ENCODE measurements at regions not wholly inside any gene's neighbourhood (a gene's known extent, or its start where the extent isn't known, plus 50 kb on each side); places are given as distances from the start of the nearest gene placed in this dataset.

- no peak for DNase-seq (ENCODE audit: low spot score)
- no peak for TF ChIP-seq HNF4A (conservative IDR thresholded peaks at IDR 0.05)
- no peak for TF ChIP-seq EGR1 (IDR thresholded peaks at IDR 0.05; ENCODE audit: low read depth in 2 of 2)
- no peak for TF ChIP-seq NR2F2 (IDR thresholded peaks at IDR 0.05)
- TF ChIP-seq FOXA2 (IDR thresholded peaks at IDR 0.05) = no peak
- no peak for TF ChIP-seq YY1 (IDR thresholded peaks at IDR 0.05)
- TF ChIP-seq RAD21 (IDR thresholded peaks at IDR 0.05) = no peak
- no peak for TF ChIP-seq HNF4G (IDR thresholded peaks at IDR 0.05)
- TF ChIP-seq RXRA (IDR thresholded peaks at IDR 0.05) = no peak
- no peak for TF ChIP-seq GABPA (IDR thresholded peaks at IDR 0.05 in 1 of 2, conservative IDR thresholded peaks at IDR 0.05 in 1 of 2)
- no peak for TF ChIP-seq JUND (IDR thresholded peaks at IDR 0.05)
- no peak for TF ChIP-seq SP1 (IDR thresholded peaks at IDR 0.05)
- no peak for TF ChIP-seq MAX (IDR thresholded peaks at IDR 0.05)
- TF ChIP-seq REST (IDR thresholded peaks at IDR 0.05) = no peak
- no peak for TF ChIP-seq TAF1 (conservative IDR thresholded peaks at IDR 0.05)
- TF ChIP-seq CTCF (IDR thresholded peaks at IDR 0.05; ENCODE audit: low read depth, low read length, missing input control) = no peak
- TF ChIP-seq ATF3 (IDR thresholded peaks at IDR 0.05) = no peak
- no peak for TF ChIP-seq ZBTB33 (IDR thresholded peaks at IDR 0.05)
- Histone ChIP-seq H3K27me3 (ENCODE audit: control insufficient read depth in 4 of 4, insufficient read depth in 4 of 4, low read length in 3 of 4) (no peaks in the 10 kb centered on the region), H3K4me3 (ENCODE audit: low read depth in 1 of 3, low read length in 3 of 3) (no peak overlapping the region), H3K9ac (ENCODE audit: low read depth in 1 of 2, low read length in 2 of 2) (no peak overlapping the region), H3K9me3 (ENCODE audit: control insufficient read depth in 4 of 4, low read length in 3 of 4) (no peaks in the 10 kb centered on the region), H3K4me1 (ENCODE audit: control insufficient read depth in 4 of 4, insufficient read depth in 4 of 4, low read length in 3 of 4) (no peaks in the 10 kb centered on the region), H3K36me3 (ENCODE audit: control insufficient read depth in 4 of 4, insufficient read depth in 3 of 4, low read depth in 1 of 4, low read length in 3 of 4) (no peaks in the 10 kb centered on the region), H3K27ac (ENCODE audit: low read depth in 1 of 2, low read length in 2 of 2) (no peak overlapping the region)
- 72% methylated on average over 1 of the region's 1 CpG for WGBS
Observed at GRCh38 chr5:84602371-84602771, 217.7 kb upstream of the EDIL3 start.

GRCh38 chr5:84599964-84600363, 215.3 kb upstream of the EDIL3 start:
- no peak overlapping the region for H3K9ac ChIP-seq (ENCODE audit: low read depth in 1 of 2, low read length in 2 of 2)
- WGBS = 77% methylated on average over 3 of the region's 3 CpGs
- TF ChIP-seq HNF4A (conservative IDR thresholded peaks at IDR 0.05) = no peak
- TF ChIP-seq MAX (IDR thresholded peaks at IDR 0.05) = no peak
- TF ChIP-seq FOXA1 (IDR thresholded peaks at IDR 0.05) = no peak
- no peak for TF ChIP-seq RXRA (IDR thresholded peaks at IDR 0.05)
- TF ChIP-seq EGR1 (IDR thresholded peaks at IDR 0.05; ENCODE audit: low read depth in 2 of 2) = no peak
- no peak for TF ChIP-seq CTCF (IDR thresholded peaks at IDR 0.05; ENCODE audit: low read depth, low read length, missing input control)
- TF ChIP-seq ATF3 (IDR thresholded peaks at IDR 0.05) = no peak
- TF ChIP-seq RAD21 (IDR thresholded peaks at IDR 0.05) = no peak
- no peak for TF ChIP-seq TAF1 (conservative IDR thresholded peaks at IDR 0.05)
- no peak for TF ChIP-seq HNF4G (IDR thresholded peaks at IDR 0.05)
- no peak for TF ChIP-seq GABPA (IDR thresholded peaks at IDR 0.05 in 1 of 2, conservative IDR thresholded peaks at IDR 0.05 in 1 of 2)
- no peak for TF ChIP-seq NR2F2 (IDR thresholded peaks at IDR 0.05)
- TF ChIP-seq FOXA2 (IDR thresholded peaks at IDR 0.05) = no peak
- no peak for TF ChIP-seq JUND (IDR thresholded peaks at IDR 0.05)

More at GRCh38 chr5:84599964-84600363, 215.3 kb upstream of the EDIL3 start:
- Histone ChIP-seq H3K27ac (ENCODE audit: low read depth in 1 of 2, low read length in 2 of 2) (no peak overlapping the region), H3K4me1 (ENCODE audit: control insufficient read depth in 4 of 4, insufficient read depth in 4 of 4, low read length in 3 of 4) (no peaks in the 10 kb centered on the region), H3K4me3 (ENCODE audit: low read depth in 1 of 3, low read length in 3 of 3) (no peak overlapping the region), H3K27me3 (ENCODE audit: control insufficient read depth in 4 of 4, insufficient read depth in 4 of 4, low read length in 3 of 4) (no peaks in the 10 kb centered on the region), H3K9me3 (ENCODE audit: control insufficient read depth in 4 of 4, low read length in 3 of 4) (no peaks in the 10 kb centered on the region), H3K36me3 (ENCODE audit: control insufficient read depth in 4 of 4, insufficient read depth in 3 of 4, low read depth in 1 of 4, low read length in 3 of 4) (no peaks in the 10 kb centered on the region)
- DNase-seq (ENCODE audit: low spot score) = no peak

All from liver (tissue), 8 donors.